HCT116 (cell line): ENCODE measurements at regions not wholly inside any gene's neighbourhood (a gene's known extent, or its start where the extent isn't known, plus 50 kb on each side); places are given as distances from the start of the nearest gene placed in this dataset.

Source experiments
- CTCF ChIP-seq, 3 experiments: fragments of 200-600 bp in 1 of 3; sonication (generic) in 1 of 3; IDR thresholded peaks in 2 of 3; conservative IDR thresholded peaks in 1 of 3; 2 replicates each; pipeline ENCODE4 v1.5.1; 2012 to 2017; ENCODE audit warnings: low read depth in 2 of 3, low read length in 2 of 3, antibody characterized with exemption in 1 of 3, borderline replicate concordance in 1 of 3, control low read depth in 1 of 3, mild to moderate bottlenecking in 1 of 3, mixed read lengths in 1 of 3, mixed run types in 1 of 3, moderate library complexity in 1 of 3; ENCODE audit not compliant: insufficient read depth in 1 of 3
- EGR1 ChIP-seq: IDR thresholded peaks from 2 replicates; pipeline ENCODE4 v1.6.1; 2012; ENCODE audit warnings: low read depth
- ELF1 ChIP-seq: IDR thresholded peaks from 2 replicates; pipeline ENCODE4 v1.6.1; 2012; ENCODE audit warnings: low read depth, borderline replicate concordance
- JUND ChIP-seq: IDR thresholded peaks from 2 replicates; pipeline ENCODE4 v1.6.1; 2012
- REST ChIP-seq: IDR thresholded peaks from 2 replicates; pipeline ENCODE4 v1.6.1; 2012; ENCODE audit warnings: low read depth
- YY1 ChIP-seq: IDR thresholded peaks from 2 replicates; pipeline ENCODE4 v1.6.1; 2011; ENCODE audit warnings: low read length, low read depth, moderate library complexity, mild to moderate bottlenecking; ENCODE audit not compliant: insufficient replicate concordance; ENCODE audit errors: extremely low read depth
- ZNF274 ChIP-seq: fragments of 200-500 bp; sonication (Bioruptor generic); IDR thresholded peaks from 2 replicates; pipeline ENCODE4 v1.6.1; 2014; ENCODE audit warnings: mild to moderate bottlenecking, low read depth, low read length, inconsistent platforms

GRCh38 chr9:88923092-88923491 lies 68.2 kb upstream of the S1PR3 start:
- TF ChIP-seq YY1 (no peak), CTCF (IDR thresholded peaks at IDR 0.05 in 2 of 3, conservative IDR thresholded peaks at IDR 0.05 in 1 of 3; ENCODE audit: borderline replicate concordance in 1 of 3, insufficient read depth in 1 of 3, low read depth in 2 of 3, low read length in 2 of 3) (no peak), ZNF274 (no peak), JUND (no peak), EGR1 (no peak), ELF1 (no peak), REST (no peak)
